ENCODE measurements at regions not wholly inside any gene's neighbourhood (a gene's known extent, or its start where the extent isn't known, plus 50 kb on each side); places are given as distances from the start of the nearest gene placed in this dataset.

- ChIA-PET POLR2A (no interaction called here), CTCF (no interaction called here), RAD21 (ENCODE audit: unreplicated experiment) (no interaction called here), SMC1A (ENCODE audit: uncharacterized antibody, unreplicated experiment) (no interaction called here)
- Histone ChIP-seq H3K4me1 (ENCODE audit: control insufficient read depth, insufficient read depth, low read length) (no peaks in the 10 kb centered on the region), H3K27me3 (replicated peaks in 1 of 2; ENCODE audit: control insufficient read depth in 2 of 2, insufficient read depth in 2 of 2, low read length in 1 of 2) (no peaks in the 10 kb centered on the region), H3K9me3 (replicated peaks; ENCODE audit: control insufficient read depth, insufficient read depth, low read length) (no peaks in the 10 kb centered on the region), H4K20me1 (ENCODE audit: control insufficient read depth, insufficient read depth) (no peaks in the 10 kb centered on the region), H2AFZ (ENCODE audit: control insufficient read depth, low read depth, low read length) (no peak overlapping the region), H3K36me3 (ENCODE audit: control insufficient read depth in 2 of 2, insufficient read depth in 2 of 2, low read length in 1 of 2) (no peaks in the 10 kb centered on the region), H3K79me2 (ENCODE audit: control insufficient read depth, insufficient read depth, low read length) (no peaks in the 10 kb centered on the region), H3K4me2 (ENCODE audit: control insufficient read depth, insufficient read depth) (no peak overlapping the region), H3K27ac (ENCODE audit: control insufficient read depth, insufficient read depth) (no peak overlapping the region), H3K4me3 (no peak overlapping the region), H3K9ac (ENCODE audit: control insufficient read depth, insufficient read depth, low read length) (no peak overlapping the region)
- 0% methylated on average over 2 of the region's 2 CpGs for WGBS (ENCODE audit: insufficient coverage, insufficient replicate concordance, low lambda C conversion rate, missing lambda C conversion rate)
- ATAC-seq = no peak
- FAIRE-seq = no peak
- intact Hi-C loops (cut with micrococcal nuclease; ENCODE audit: unreplicated experiment) = no loop called here
- no TSS peak for BruUV-seq (replicated peaks)
- in situ Hi-C loops (cut with MboI) = no loop called here
- no peak for DNase-seq (ENCODE audit: low read depth, low spot score)
- TF ChIP-seq ZNF207 (IDR thresholded peaks at IDR 0.05; ENCODE audit: borderline replicate concordance) (no peak), RAD21 (IDR thresholded peaks at IDR 0.05; ENCODE audit: insufficient read depth, low read depth, low read length) (no peak), SMC3 (IDR thresholded peaks at IDR 0.05; ENCODE audit: borderline replicate concordance, low read length) (no peak), PAX8 (IDR thresholded peaks at IDR 0.05) (no peak), BCLAF1 (IDR thresholded peaks at IDR 0.05) (no peak), RCOR1 (conservative IDR thresholded peaks at IDR 0.05; ENCODE audit: low read depth, low read length) (no peak), CHD4 (IDR thresholded peaks at IDR 0.05) (no peak), RELA (IDR thresholded peaks at IDR 0.05; ENCODE audit: borderline replicate concordance, partially characterized antibody) (no peak), PKNOX1 (IDR thresholded peaks at IDR 0.05) (no peak), CREM (IDR thresholded peaks at IDR 0.05; ENCODE audit: low read depth) (no peak), MTA2 (IDR thresholded peaks at IDR 0.05; ENCODE audit: low read depth) (no peak), SMAD5 (IDR thresholded peaks at IDR 0.05; ENCODE audit: low read depth) (no peak), MLLT1 (IDR thresholded peaks at IDR 0.05) (no peak), YBX1 (IDR thresholded peaks at IDR 0.05) (no peak), CTCF (IDR thresholded peaks at IDR 0.05 in 2 of 3, conservative IDR thresholded peaks at IDR 0.05 in 1 of 3; ENCODE audit: control insufficient read depth in 2 of 3, extremely low read depth in 1 of 3, insufficient read depth in 1 of 3, low read depth in 3 of 3, low read length in 3 of 3) (no peak)
- TF ChIP-seq, protein P1, sequence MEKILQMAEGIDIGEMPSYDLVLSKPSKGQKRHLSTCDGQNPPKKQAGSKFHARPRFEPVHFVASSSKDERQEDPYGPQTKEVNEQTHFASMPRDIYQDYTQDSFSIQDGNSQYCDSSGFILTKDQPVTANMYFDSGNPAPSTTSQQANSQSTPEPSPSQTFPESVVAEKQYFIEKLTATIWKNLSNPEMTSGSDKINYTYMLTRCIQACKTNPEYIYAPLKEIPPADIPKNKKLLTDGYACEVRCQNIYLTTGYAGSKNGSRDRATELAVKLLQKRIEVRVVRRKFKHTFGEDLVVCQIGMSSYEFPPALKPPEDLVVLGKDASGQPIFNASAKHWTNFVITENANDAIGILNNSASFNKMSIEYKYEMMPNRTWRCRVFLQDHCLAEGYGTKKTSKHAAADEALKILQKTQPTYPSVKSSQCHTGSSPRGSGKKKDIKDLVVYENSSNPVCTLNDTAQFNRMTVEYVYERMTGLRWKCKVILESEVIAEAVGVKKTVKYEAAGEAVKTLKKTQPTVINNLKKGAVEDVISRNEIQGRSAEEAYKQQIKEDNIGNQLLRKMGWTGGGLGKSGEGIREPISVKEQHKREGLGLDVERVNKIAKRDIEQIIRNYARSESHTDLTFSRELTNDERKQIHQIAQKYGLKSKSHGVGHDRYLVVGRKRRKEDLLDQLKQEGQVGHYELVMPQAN (conservative IDR thresholded peaks at IDR 0.05) = no peak
Measured at GRCh38 chr13:63351533-63351932, 1935.9 kb upstream of the PCDH20 start.
